IMR-90 (cell line): ENCODE measurements at regions not wholly inside any gene's neighbourhood (a gene's known extent, or its start where the extent isn't known, plus 50 kb on each side); places are given as distances from the start of the nearest gene placed in this dataset.
"Not testable (repeated sequence)": the region's sequence is repeated elsewhere in the genome, so short reads cannot be mapped to it uniquely, and the experiment has no call there.

Experiments
- ATAC-seq: fragments of 200-7000 bp; cut with Tn5 transposase; 2 replicates; pipeline ENCODE4 v1.9.1; 2020; ENCODE audit warnings: low read depth, mild to moderate bottlenecking, moderate library complexity
- BruUV-seq: library from RNA; stranded (reverse); fragments of 400-500 nt; replicated peaks from 2 replicates; lab custom pipeline; 2021; lab: Mats Ljungman, UMichigan
- CTCF ChIA-PET: fragments of 300-600 bp; formaldehyde crosslinking; extraction: SDS; loops from one replicate; lab custom pipeline; 2021; ENCODE audit warnings: antibody characterized with exemption; lab: Yijun Ruan, JAX
- POLR2A ChIA-PET: fragments of 300-600 bp; sonication (Branson Sonifier 250); formaldehyde crosslinking; loops from one replicate; lab custom pipeline; 2022; ENCODE audit warnings: antibody characterized with exemption; ENCODE audit not compliant: unreplicated experiment; lab: Charles Lee
- DNase-seq: peaks from one replicate; pipeline ENCODE4 v3.0.0; 2013
- H2AFZ ChIP-seq: replicated peaks from 2 replicates; pipeline ENCODE3; 2013; ENCODE audit warnings: low read length, mild to moderate bottlenecking; ENCODE audit not compliant: poor library complexity
- H2AK5ac ChIP-seq: 2 replicates; pipeline ENCODE4 v1.6.1; 2013; ENCODE audit warnings: low read depth, low read length, inconsistent platforms
- H2AK9ac ChIP-seq: replicated peaks from 2 replicates; pipeline ENCODE3; 2013; ENCODE audit warnings: mild to moderate bottlenecking, low read depth, low read length, moderate library complexity; ENCODE audit not compliant: poor library complexity
- H2BK120ac ChIP-seq: 2 replicates; pipeline ENCODE4 v1.6.1; 2013; ENCODE audit warnings: low read depth, low read length, inconsistent platforms
- H2BK15ac ChIP-seq: 3 replicates; pipeline ENCODE4 v1.6.1; 2013; ENCODE audit warnings: low read depth, low read length, inconsistent platforms
- H2BK20ac ChIP-seq: 2 replicates; pipeline ENCODE4 v1.6.1; 2013; ENCODE audit warnings: low read depth, mild to moderate bottlenecking, inconsistent platforms, low read length, moderate library complexity
- H2BK5ac ChIP-seq: 2 replicates; pipeline ENCODE4 v1.6.1; 2013; ENCODE audit warnings: mild to moderate bottlenecking, low read depth, low read length, inconsistent platforms; ENCODE audit not compliant: poor library complexity, severe bottlenecking
- H3K14ac ChIP-seq: replicated peaks from 2 replicates; pipeline ENCODE4 v1.6.1; 2013; ENCODE audit warnings: low read depth, low read length, inconsistent platforms
- H3K18ac ChIP-seq: 2 replicates; pipeline ENCODE4 v1.6.1; 2013; ENCODE audit warnings: low read depth, low read length, control low read depth
- H3K23ac ChIP-seq: 2 replicates; pipeline ENCODE4 v1.6.1; 2013; ENCODE audit warnings: low read depth, low read length, inconsistent platforms
- H3K27ac ChIP-seq: 2 replicates; pipeline ENCODE4 v1.5.1; 2013; ENCODE audit warnings: mild to moderate bottlenecking, control low read depth, low read length; ENCODE audit not compliant: insufficient read depth
- H3K27me3 ChIP-seq: 2 replicates; pipeline ENCODE4 v1.6.1; 2013; ENCODE audit warnings: low read length; ENCODE audit not compliant: control insufficient read depth, insufficient read depth
- H3K36me3 ChIP-seq: 2 replicates; pipeline ENCODE4 v1.6.1; 2013; ENCODE audit warnings: low read length, mixed read lengths; ENCODE audit not compliant: control insufficient read depth, insufficient read depth
- H3K4ac ChIP-seq: 2 replicates; pipeline ENCODE4 v1.6.1; 2013; ENCODE audit warnings: low read depth, low read length, inconsistent platforms
- H3K4me1 ChIP-seq: 2 replicates; pipeline ENCODE4 v1.6.1; 2013; ENCODE audit warnings: low read length, mixed read lengths; ENCODE audit not compliant: control insufficient read depth, insufficient read depth
- H3K4me2 ChIP-seq: 2 replicates; pipeline ENCODE4 v1.6.1; 2013; ENCODE audit warnings: low read depth, mild to moderate bottlenecking, control low read depth, low read length, moderate library complexity
- H3K4me3 ChIP-seq: 2 replicates; pipeline ENCODE4 v1.5.1; 2013; ENCODE audit warnings: low read depth, mild to moderate bottlenecking, control low read depth, low read length, moderate library complexity; ENCODE audit not compliant: insufficient read depth
- H3K56ac ChIP-seq: 2 replicates; pipeline ENCODE4 v1.6.1; 2013; ENCODE audit warnings: low read length, inconsistent platforms; ENCODE audit not compliant: insufficient read depth; ENCODE audit errors: extremely low read depth
- H3K79me1 ChIP-seq, 2 experiments: 2 replicates each; pipeline ENCODE4 v1.6.1; 2013; ENCODE audit warnings: low read length in 2 of 2, inconsistent platforms in 1 of 2, low read depth in 1 of 2
- H3K9ac ChIP-seq: 2 replicates; pipeline ENCODE4 v1.6.1; 2013; ENCODE audit warnings: low read depth, low read length, control low read depth
- H3K9me1 ChIP-seq: 2 replicates; pipeline ENCODE4 v1.6.1; 2013; ENCODE audit warnings: low read length, inconsistent platforms; ENCODE audit not compliant: insufficient read depth
- H3K9me3 ChIP-seq: 2 replicates; pipeline ENCODE4 v1.6.1; 2013; ENCODE audit warnings: low read length; ENCODE audit not compliant: control insufficient read depth, insufficient read depth
- H4K20me1 ChIP-seq: 2 replicates; pipeline ENCODE4 v1.6.1; 2013; ENCODE audit warnings: low read length, inconsistent platforms; ENCODE audit not compliant: insufficient read depth
- H4K5ac ChIP-seq: 2 replicates; pipeline ENCODE4 v1.6.1; 2013; ENCODE audit warnings: mild to moderate bottlenecking, low read depth, low read length, control low read depth
- H4K8ac ChIP-seq, 2 experiments: 2 replicates each; pipeline ENCODE4 v1.6.1; 2013; ENCODE audit warnings: low read depth in 2 of 2, low read length in 2 of 2, control low read depth in 1 of 2, inconsistent platforms in 1 of 2
- H4K91ac ChIP-seq: 2 replicates; pipeline ENCODE4 v1.6.1; 2013; ENCODE audit warnings: low read depth, low read length, inconsistent platforms; ENCODE audit not compliant: insufficient read depth
- WGBS, 2 experiments: methylation state at CpG; one replicate each; pipeline versions ENCODE4 v1.1.5 to v1.1.7; 2013; ENCODE audit warnings: missing lambda C conversion rate in 2 of 2; ENCODE audit not compliant: insufficient read length in 1 of 2; ENCODE audit errors: extremely low coverage in 2 of 2; 5-methylcytosine and 5-hydroxymethylcytosine counted together
- dilution Hi-C: fragments of 300-500 bp; cut with HindIII; formaldehyde crosslinking; loops from one replicate; pipeline ENCODE4 v1.14.3; 2018; ENCODE audit warnings: low sequenced_read_pairs; ENCODE audit not compliant: unreplicated experiment
- in situ Hi-C: fragments of 300-500 bp; cut with MboI; formaldehyde crosslinking; loops from 3 replicates; pipeline ENCODE4 v1.14.3; 2019; ENCODE audit warnings: low sequenced_read_pairs, inconsistent platforms, mixed read lengths
- intact Hi-C: fragments of 100-400 bp; cut with micrococcal nuclease; formaldehyde crosslinking; loops from 2 replicates; pipeline ENCODE4 v1.10.0; 2022

DNA sequence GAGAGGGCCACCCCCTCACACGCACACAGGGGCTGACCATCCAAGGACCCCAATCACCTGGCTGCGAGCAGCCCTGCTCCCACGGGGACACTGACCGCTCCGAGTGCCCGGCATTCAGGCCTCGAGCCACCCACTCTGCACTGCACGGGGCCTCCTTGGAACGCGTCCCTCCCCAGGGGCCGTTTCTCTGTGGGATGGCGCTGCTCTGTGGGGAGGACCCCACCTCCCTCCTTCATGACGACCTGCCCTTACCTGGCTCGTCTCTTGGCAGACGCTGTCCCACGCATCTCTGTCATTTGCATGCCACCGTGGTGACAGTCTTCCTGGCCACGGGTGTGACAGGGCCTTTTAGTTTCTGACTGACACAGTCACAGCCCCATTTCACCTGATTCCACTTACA is 334.5 kb downstream of the PREX1 start:
- H3K9me3 ChIP-seq, dilution Hi-C loops, DNase-seq, H3K9me1 ChIP-seq, CTCF ChIA-PET, H3K36me3 ChIP-seq, H4K91ac ChIP-seq, ATAC-seq, H3K14ac ChIP-seq, H3K56ac ChIP-seq, H3K79me1 ChIP-seq, in situ Hi-C loops, H4K8ac ChIP-seq, H4K20me1 ChIP-seq, H3K23ac ChIP-seq, H2AK5ac ChIP-seq, H3K4me2 ChIP-seq, H3K18ac ChIP-seq, H3K27ac ChIP-seq, intact Hi-C loops, H2BK15ac ChIP-seq, H2BK20ac ChIP-seq, H3K4me1 ChIP-seq, H3K4me3 ChIP-seq, H3K27me3 ChIP-seq, POLR2A ChIA-PET, H2AFZ ChIP-seq, H4K5ac ChIP-seq, H2BK120ac ChIP-seq, H2AK9ac ChIP-seq, H3K4ac ChIP-seq, BruUV-seq, H2BK5ac ChIP-seq, H3K9ac ChIP-seq: not testable (repeated sequence)
- no CpG with 5 or more reads among the region's 18 CpGs for WGBS, 2 experiments
